Adrenal gland (tissue), 9 donors: ENCODE measurements at regions not wholly inside any gene's neighbourhood (a gene's known extent, or its start where the extent isn't known, plus 50 kb on each side); places are given as distances from the start of the nearest gene placed in this dataset.

Source experiments
- DNase-seq, 7 donors: peaks; one replicate each; pipeline ENCODE4 v3.0.0-alpha.2; 2019 to 2020
- H3K27ac ChIP-seq, 5 donors: fragments of 200-600 bp; sonication (generic) in 4 of 5; 1 replicate in 3 of 5; 2 replicates in 2 of 5; pipeline versions ENCODE4 v1.5.1 to v1.8.0; 2016 to 2020; ENCODE audit warnings: mild to moderate bottlenecking in 1 of 5
- H3K27me3 ChIP-seq: fragments of 200-600 bp; 2 replicates; pipeline ENCODE4 v1.8.0; 2021
- H3K36me3 ChIP-seq, 2 donors: fragments of 200-600 bp; replicated peaks in 1 of 2; 1 replicate in 1 of 2; 2 replicates in 1 of 2; pipeline versions ENCODE4 v1.5.1 to v1.8.0; 2018 to 2022
- H3K4me1 ChIP-seq, 2 donors: fragments of 200-600 bp; replicated peaks in 1 of 2; 1 replicate in 1 of 2; 2 replicates in 1 of 2; pipeline versions ENCODE4 v1.5.1 to v1.8.0; 2018 to 2021
- H3K4me3 ChIP-seq, 4 donors: fragments of 200-600 bp; sonication (generic) in 3 of 4; one replicate each; pipeline ENCODE4 v1.5.1; 2016 to 2018
- H3K9me3 ChIP-seq, 3 donors: fragments of 200-600 bp; sonication (generic) in 1 of 3; replicated peaks in 1 of 3; 1 replicate in 2 of 3; 2 replicates in 1 of 3; pipeline versions ENCODE4 v1.5.1 to v1.8.0; 2016 to 2021
- CTCF ChIP-seq, 6 experiments: fragments of 450-650 bp in 4 of 6; fragments of 200-600 bp in 2 of 6; sonication (generic) in 1 of 6; IDR thresholded peaks; 1 replicate in 5 of 6; 2 replicates in 1 of 6; pipeline versions ENCODE4 v1.5.1 to v1.8.0; 2016 to 2021; ENCODE audit warnings: antibody characterized with exemption in 6 of 6, mild to moderate bottlenecking in 2 of 6, moderate library complexity in 1 of 6
- POLR2A ChIP-seq, 2 donors: fragments of 450-650 bp; IDR thresholded peaks; one replicate each; pipeline ENCODE4 v1.6.1; 2017; ENCODE audit warnings: antibody characterized with exemption in 2 of 2, mild to moderate bottlenecking in 2 of 2, moderate library complexity in 1 of 2
- WGBS, 4 donors: extraction: QIAGEN DNeasy Blood & Tissue Kit in 2 of 4; methylation state at CpG; one replicate each; pipeline versions ENCODE4 v1.1.5 to v1.1.7; 2013 to 2017; 5-methylcytosine and 5-hydroxymethylcytosine counted together
- intact Hi-C, 2 donors: fragments of 100-400 bp; cut with DNase I; formaldehyde crosslinking; loops; one replicate each; pipeline versions ENCODE4 v1.14.1 to v1.15.0; 2022 to 2023
- donor health status: healthy with polysubstance abuse.
- donor health status: Bipolar disorder and iron deficiency.
- donor health status: DM: yes; HTN: yes; CAD: no.
- donor health status: DM: no; HTN: no; CAD: no.
- donor health status: DM: no; HTN: no; CAD: no.

- no peaks in the 10 kb centered on the region for H3K4me1 ChIP-seq
- intact Hi-C loops, result no loop called here
- no peak for DNase-seq
- 64 to 82% (median 80%) methylated on average over 3 of the region's 3 CpGs for WGBS, 4 donors
- no peak for TF ChIP-seq POLR2A (IDR thresholded peaks at IDR 0.05)
- TF ChIP-seq CTCF (IDR thresholded peaks at IDR 0.05), result no peak
- H3K27me3 ChIP-seq, result no peaks in the 10 kb centered on the region
- H3K36me3 ChIP-seq, result no peaks in the 10 kb centered on the region
- H3K4me3 ChIP-seq, result no peak overlapping the region
- no peak overlapping the region for H3K27ac ChIP-seq
- no peaks in the 10 kb centered on the region for H3K9me3 ChIP-seq
Observed at GRCh38 chr5:3905521-3905920, 309.9 kb downstream of the IRX1 start.

- H3K9me3 ChIP-seq, result no peaks in the 10 kb centered on the region
- H3K4me1 ChIP-seq, result no peaks in the 10 kb centered on the region
- H3K36me3 ChIP-seq, result no peaks in the 10 kb centered on the region
- H3K4me3 ChIP-seq, result no peak overlapping the region
- H3K27ac ChIP-seq, result no peak overlapping the region
- H3K27me3 ChIP-seq, result no peaks in the 10 kb centered on the region
- no peak for TF ChIP-seq POLR2A (IDR thresholded peaks at IDR 0.05)
- WGBS, 4 donors, result 40 to 82% (median 53%) methylated on average over 1 of the region's 1 CpG
- DNase-seq, result no peak
- intact Hi-C loops, result no loop called here
Observed at GRCh38 chr5:3911111-3911510, 315.5 kb downstream of the IRX1 start.

- intact Hi-C loops, result no loop called here
- WGBS, 4 donors, result 44 to 63% (median 53%) methylated on average over 4 of the region's 4 CpGs
- H3K27me3 ChIP-seq, result no peaks in the 10 kb centered on the region
- H3K27ac ChIP-seq, result no peak overlapping the region
- H3K4me3 ChIP-seq, result no peak overlapping the region
- TF ChIP-seq POLR2A (IDR thresholded peaks at IDR 0.05), result no peak
- TF ChIP-seq CTCF (IDR thresholded peaks at IDR 0.05), result no peak
- no peak for DNase-seq
- no peaks in the 10 kb centered on the region for H3K4me1 ChIP-seq
- H3K9me3 ChIP-seq, result no peaks in the 10 kb centered on the region
- no peaks in the 10 kb centered on the region for H3K36me3 ChIP-seq
Observed at GRCh38 chr5:3911773-3912172, 316.1 kb downstream of the IRX1 start.

- Histone ChIP-seq H3K9me3 (no peaks in the 10 kb centered on the region), H3K36me3 (no peaks in the 10 kb centered on the region), H3K27me3 (no peaks in the 10 kb centered on the region), H3K4me3 (no peak overlapping the region), H3K4me1 (no peaks in the 10 kb centered on the region), H3K27ac (no peak overlapping the region)
- 86 to 92% (median 89%) methylated on average over 7 of the region's 7 CpGs for WGBS, 4 donors
- TF ChIP-seq POLR2A (IDR thresholded peaks at IDR 0.05) (no peak), CTCF (IDR thresholded peaks at IDR 0.05) (no peak)
- intact Hi-C loops, result no loop called here
- no peak for DNase-seq
Observed at GRCh38 chr5:3912790-3913189, 317.2 kb downstream of the IRX1 start.

GRCh38 chr5:3913279-3913678 is 317.6 kb downstream of the IRX1 start:
- no peaks in the 10 kb centered on the region for H3K9me3 ChIP-seq
- WGBS, 4 donors, result 78 to 84% (median 80%) methylated on average over 3 of the region's 3 CpGs
- H3K36me3 ChIP-seq, result no peaks in the 10 kb centered on the region
- no peak overlapping the region for H3K4me3 ChIP-seq
- intact Hi-C loops, result no loop called here
- H3K4me1 ChIP-seq, result no peaks in the 10 kb centered on the region
- DNase-seq, result no peak
- H3K27me3 ChIP-seq, result no peaks in the 10 kb centered on the region
- H3K27ac ChIP-seq, result no peak overlapping the region
- no peak for TF ChIP-seq CTCF (IDR thresholded peaks at IDR 0.05)
- no peak for TF ChIP-seq POLR2A (IDR thresholded peaks at IDR 0.05)
